Testis (tissue), 2 donors: ENCODE measurements at regions not wholly inside any gene's neighbourhood (a gene's known extent, or its start where the extent isn't known, plus 50 kb on each side); places are given as distances from the start of the nearest gene placed in this dataset.

Experiments
- DNase-seq: peaks from one replicate; pipeline ENCODE4 v3.0.0-alpha.2; 2019
- H3K27ac ChIP-seq, 2 donors: fragments of 200-600 bp; sonication (generic); one replicate each; pipeline ENCODE4 v1.5.1; 2019
- H3K27me3 ChIP-seq: fragments of 200-600 bp; sonication (generic); one replicate; pipeline ENCODE4 v1.5.1; 2019
- H3K36me3 ChIP-seq: fragments of 200-600 bp; sonication (generic); one replicate; pipeline ENCODE4 v1.5.1; 2017; ENCODE audit warnings: low read depth; ENCODE audit errors: missing control alignments
- H3K4me1 ChIP-seq: fragments of 200-600 bp; sonication (generic); one replicate; pipeline ENCODE4 v1.5.1; 2019
- H3K4me3 ChIP-seq, 2 donors: fragments of 200-600 bp; sonication (generic); one replicate each; pipeline ENCODE4 v1.5.1; 2017 to 2019
- H3K9me3 ChIP-seq: fragments of 200-600 bp; sonication (generic); one replicate; pipeline ENCODE4 v1.5.1; 2017
- CTCF ChIP-seq, 3 experiments: fragments of 450-650 bp in 2 of 3; fragments of 200-600 bp in 1 of 3; sonication (generic) in 1 of 3; IDR thresholded peaks; one replicate each; pipeline ENCODE4 v1.5.1; 2016 to 2019; ENCODE audit warnings: antibody characterized with exemption in 3 of 3, mild to moderate bottlenecking in 2 of 3, moderate library complexity in 1 of 3
- POLR2A ChIP-seq: fragments of 450-650 bp; IDR thresholded peaks from one replicate; pipeline ENCODE4 v1.6.1; 2017; ENCODE audit warnings: antibody characterized with exemption, mild to moderate bottlenecking, moderate library complexity
- WGBS, 2 donors: methylation state at CpG; one replicate each; pipeline ENCODE4 v1.1.5; 2018; 5-methylcytosine and 5-hydroxymethylcytosine counted together
- intact Hi-C: fragments of 100-400 bp; cut with DNase I; formaldehyde crosslinking; loops from one replicate; pipeline ENCODE4 v1.15.1; 2023; ENCODE audit warnings: low total_unique reads
- small RNA-seq, 2 donors: library from RNA; depleted of rRNA; stranded (forward); fragments of <200 nt; gene quantifications; one replicate each; pipeline ENCODE3, GENCODE V24; 2016

GRCh38 chrX:114390251-114390796 is 193.6 kb upstream of the HTR2C start:
- intact Hi-C loops = no loop called here
- no peak overlapping the region for H3K27ac ChIP-seq

More at GRCh38 chrX:114390251-114390796, 193.6 kb upstream of the HTR2C start:
- DNase-seq = no peak
- 77 to 88% methylated on average over 11 to 21 of the region's 31 CpGs for whole genome bisulfite sequencing, 2 donors
- Histone ChIP-seq H3K9me3 (no peaks in the 10 kb centered on the region), H3K27me3 (no peaks in the 10 kb centered on the region), H3K4me3 (peak overlapping the region in 1 of 2 donors; percentile 13), H3K36me3 (no peaks in the 10 kb centered on the region), H3K4me1 (no peaks in the 10 kb centered on the region)
- TF ChIP-seq CTCF (IDR thresholded peaks at IDR 0.05) (no peak), POLR2A (no peak)

Small RNA genes lying in the stretch of these regions (small RNA-seq; reads per million reads assigned to genes)
- gene AL953862.1 = 0 reads per million in 2 donors
